HG03575 (cell line): ENCODE measurements at regions not wholly inside any gene's neighbourhood (a gene's known extent, or its start where the extent isn't known, plus 50 kb on each side); places are given as distances from the start of the nearest gene placed in this dataset.
"Not testable (repeated sequence)": the region's sequence is repeated elsewhere in the genome, so short reads cannot be mapped to it uniquely, and the experiment has no call there.

ENCODE experiments used
- ATAC-seq: cut with Tn5 transposase; IDR thresholded peaks from one replicate; pipeline ENCODE4 v1.9.1; 2021; ENCODE audit not compliant: unreplicated experiment, insufficient number of reproducible peaks, low FRiP score; ENCODE audit errors: extremely low read depth

GRCh38 chr2:183426825-183427224, 302.6 kb downstream of the NUP35 start:
- no peak for ATAC-seq

DNA sequence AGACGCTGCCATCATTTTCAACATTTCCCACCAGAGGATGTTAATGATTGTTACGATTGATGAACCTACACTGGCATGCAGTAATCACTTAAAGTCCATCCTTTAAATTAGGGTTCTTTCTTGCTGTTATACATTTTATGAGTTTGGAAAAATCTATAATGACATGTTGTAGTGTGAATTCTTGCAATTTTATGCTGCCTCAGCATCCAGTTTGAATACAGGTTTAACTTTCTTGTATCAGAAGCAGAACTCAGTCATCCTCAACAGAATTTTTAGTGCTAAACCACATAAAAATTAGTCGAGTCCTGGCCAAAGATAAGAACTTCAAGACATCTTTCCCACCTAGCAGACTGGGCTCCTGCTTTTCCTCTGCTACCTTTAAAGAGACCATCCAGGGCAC, 303.3 kb downstream of the NUP35 start:
- ATAC-seq: no peak

GRCh38 chr2:183428881-183429280, 304.6 kb downstream of the NUP35 start:
- ATAC-seq: no peak

GRCh38 chr2:183438541-183438940, 314.3 kb downstream of the NUP35 start:
- ATAC-seq: no peak

DNA sequence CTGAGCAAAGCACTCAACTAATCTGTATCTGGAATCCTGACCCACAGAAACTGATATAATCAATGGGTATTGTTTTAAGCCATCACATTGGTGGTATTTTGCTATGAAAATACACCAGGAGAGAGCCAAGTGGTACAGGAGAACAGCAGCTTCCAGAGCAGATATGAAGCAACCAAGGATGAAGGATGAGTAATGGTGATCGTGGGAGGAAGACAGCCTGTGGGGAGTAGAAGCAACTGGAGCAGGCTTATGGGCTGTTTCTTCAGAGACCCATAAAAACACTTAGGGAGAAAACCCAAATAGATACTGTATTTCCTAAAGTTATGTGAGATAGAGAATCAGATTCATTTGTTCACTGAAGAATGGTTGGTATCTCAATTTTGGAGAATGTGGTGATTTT, 330.8 kb downstream of the NUP35 start:
- no peak for ATAC-seq

DNA sequence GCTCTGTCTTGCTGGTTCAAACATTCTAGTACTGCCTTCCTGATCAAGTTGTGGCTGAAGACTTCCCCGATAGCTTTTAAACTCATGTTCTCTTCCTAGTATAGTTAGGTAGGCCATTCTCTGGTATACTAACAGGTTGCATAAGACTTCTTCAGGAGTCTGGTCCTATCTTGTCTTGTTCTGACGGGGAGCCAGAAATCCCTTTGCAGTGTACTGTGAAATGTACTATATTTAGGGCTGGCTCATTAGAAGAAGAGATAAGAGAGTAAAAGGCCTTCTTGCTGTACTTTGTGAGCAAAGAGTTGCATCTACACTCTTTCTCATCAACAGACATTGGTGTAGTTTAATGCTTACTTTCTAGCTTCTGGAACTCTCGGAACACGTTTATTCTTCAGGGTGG, 331.9 kb downstream of the NUP35 start:
- no peak for ATAC-seq

DNA sequence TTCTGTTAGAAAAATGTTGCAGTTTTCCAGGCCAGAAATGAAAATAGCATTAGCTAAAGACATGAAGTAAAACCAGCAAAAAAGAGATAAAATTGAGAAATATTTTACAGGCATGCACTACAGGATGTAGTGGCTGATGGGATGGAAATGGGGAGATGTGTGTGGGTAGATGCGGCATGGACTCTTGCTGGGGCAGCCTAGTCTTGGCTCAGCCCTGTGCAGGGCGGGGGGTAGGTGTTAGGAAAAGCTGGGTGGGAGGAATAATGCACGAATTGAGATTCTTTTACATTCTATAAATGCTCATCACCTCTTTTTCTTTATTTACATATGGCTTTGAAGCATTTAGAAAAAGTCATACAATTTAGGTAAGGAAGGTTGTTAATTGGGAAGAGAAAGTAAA, 334.2 kb downstream of the NUP35 start:
- ATAC-seq: no peak

DNA sequence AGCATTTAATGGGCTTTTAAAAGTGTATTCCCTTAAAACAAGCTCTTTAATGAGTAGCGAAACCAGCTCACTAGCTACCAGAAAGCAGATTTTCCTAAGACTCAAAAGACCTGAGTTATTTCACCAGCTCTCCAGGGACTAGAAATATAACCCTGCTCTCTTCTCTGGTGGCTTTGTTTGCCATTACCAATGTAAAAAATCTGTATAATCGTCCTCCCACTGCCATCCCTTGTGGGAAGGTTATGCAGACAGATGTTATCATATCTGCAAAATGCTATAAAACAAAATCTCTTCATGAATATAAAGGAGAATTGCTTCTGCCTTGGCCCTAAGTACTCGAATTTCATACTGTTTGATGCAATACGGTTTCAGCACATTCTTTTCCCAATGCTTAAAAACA, 335.2 kb downstream of the NUP35 start:
- ATAC-seq: no peak

- ATAC-seq: no peak
Observed at GRCh38 chr2:183463821-183464220, 339.6 kb downstream of the NUP35 start.

- ATAC-seq: no peak
Observed at GRCh38 chr2:183465048-183465447, 340.8 kb downstream of the NUP35 start.

- ATAC-seq: no peak
Observed at GRCh38 chr2:183474912-183475695, 350.9 kb downstream of the NUP35 start.

DNA sequence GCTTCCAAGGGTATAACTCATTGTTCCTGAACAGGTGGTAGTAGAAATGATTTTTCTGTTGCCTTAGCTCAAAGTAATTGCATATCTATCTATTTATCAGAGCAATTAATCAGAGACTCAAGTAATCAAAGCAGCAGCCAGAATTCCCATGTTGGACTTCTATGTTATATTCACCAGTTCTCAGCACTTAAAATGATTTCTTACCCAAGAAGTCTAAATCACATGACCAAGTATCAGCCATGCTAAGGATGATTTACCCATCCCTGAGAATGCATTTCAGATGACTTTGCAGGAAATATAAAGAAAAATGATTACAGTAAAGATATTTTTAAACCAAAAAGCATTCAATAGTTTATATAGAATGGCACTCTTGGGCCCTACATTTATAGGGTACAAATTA, 352.2 kb downstream of the NUP35 start:
- ATAC-seq: no peak

DNA sequence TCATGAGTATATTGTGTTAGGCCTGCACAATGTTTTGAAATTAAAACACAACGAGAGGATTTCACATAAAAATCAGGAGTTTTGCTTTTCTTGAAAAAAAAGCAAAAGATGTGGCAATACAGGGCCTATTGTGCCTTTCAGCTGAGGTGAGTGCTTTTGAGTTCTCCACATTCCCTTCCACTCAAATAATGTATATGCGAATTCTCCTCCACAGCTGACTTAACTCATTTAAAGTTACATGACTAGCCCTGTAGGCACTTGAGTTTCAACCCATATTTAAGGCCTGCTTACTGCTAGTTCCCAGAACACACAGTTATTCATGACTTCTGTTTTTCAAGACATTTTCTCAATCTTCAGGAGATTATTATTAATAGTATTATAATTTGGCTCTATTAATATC, 353.1 kb downstream of the NUP35 start:
- no peak for ATAC-seq

GRCh38 chr2:183478941-183479595, 354.8 kb downstream of the NUP35 start:
- ATAC-seq: not testable (repeated sequence)

DNA sequence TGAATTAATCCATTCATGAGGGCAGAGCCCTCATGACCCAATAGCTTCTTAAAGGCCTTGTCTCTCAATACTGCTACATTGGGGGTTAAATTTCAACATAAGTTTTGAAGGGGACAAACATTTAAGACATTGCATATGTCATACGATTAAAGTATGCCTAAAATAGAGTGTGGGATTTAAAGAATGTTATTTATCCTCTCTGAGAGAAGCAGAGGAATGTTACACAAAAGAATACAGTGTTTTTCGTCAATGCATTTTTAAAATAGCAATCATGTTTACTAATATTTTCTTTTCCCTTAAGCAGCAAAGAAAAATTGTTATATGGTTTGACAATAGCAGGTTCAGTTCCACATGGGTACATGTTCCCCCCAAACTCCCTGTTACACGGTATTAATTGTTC, 363.1 kb downstream of the NUP35 start:
- no peak for ATAC-seq

DNA sequence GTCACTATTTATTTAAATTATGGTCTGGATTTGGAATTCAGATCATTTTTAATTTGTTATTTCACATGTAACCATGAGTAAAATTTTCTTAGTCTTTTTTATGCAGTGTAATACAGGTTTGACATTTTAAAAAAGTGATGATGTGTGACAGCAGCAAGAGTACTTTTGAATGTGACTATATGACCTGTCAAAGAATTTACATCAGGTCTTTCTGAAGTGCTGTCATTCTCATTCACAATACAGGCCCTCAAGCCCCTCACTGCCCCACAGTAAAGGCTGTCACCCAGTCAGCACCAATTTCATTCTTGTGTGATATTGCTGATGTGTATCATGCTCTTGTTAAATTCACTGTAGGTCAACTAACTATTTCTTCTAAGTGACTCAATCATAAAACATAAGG, 364.2 kb downstream of the NUP35 start:
- ATAC-seq: no peak

- no peak for ATAC-seq
Observed at GRCh38 chr2:183490489-183490888, 366.2 kb downstream of the NUP35 start.

DNA sequence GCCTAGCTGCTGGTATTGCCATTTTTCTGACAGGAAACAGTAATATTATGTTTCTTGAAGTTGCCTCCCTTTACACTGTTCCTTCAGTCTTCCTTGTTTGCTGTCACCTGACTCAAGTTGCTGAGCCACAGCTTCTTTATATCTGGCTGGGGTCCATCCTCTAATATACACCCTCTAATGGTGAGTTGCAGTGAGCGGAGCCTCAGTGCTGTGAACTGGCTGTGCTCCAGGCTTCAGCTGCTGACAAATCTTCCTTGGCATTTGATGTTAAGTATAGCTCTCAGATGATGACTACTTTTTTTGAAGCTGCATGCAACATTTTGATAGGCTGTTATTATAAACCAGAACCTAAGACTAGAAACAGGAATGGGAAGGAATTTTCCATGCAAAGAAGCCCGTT, 366.7 kb downstream of the NUP35 start:
- ATAC-seq: no peak

DNA sequence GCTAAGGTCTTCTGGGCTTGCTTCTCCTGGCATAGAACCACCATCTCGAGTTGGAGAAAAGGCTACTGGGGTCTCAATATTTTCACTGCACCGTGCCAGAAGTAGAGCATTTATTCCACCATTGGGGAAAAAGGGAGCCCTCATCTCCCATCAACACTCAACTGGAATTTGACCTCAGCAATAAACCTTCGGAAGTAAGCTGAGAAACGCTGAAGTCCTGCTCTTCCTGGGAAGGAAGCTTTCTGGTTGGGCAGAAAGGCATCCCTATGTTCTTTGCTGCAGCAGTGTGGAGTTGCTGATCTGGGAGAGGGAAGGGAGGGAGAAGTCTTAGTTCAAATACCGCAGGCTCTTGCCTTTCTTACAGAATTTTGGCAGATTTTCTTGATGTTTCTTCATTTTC, 368.8 kb downstream of the NUP35 start:
- ATAC-seq: no peak

- ATAC-seq: no peak
Observed at GRCh38 chr2:183495079-183495478, 370.8 kb downstream of the NUP35 start.
